HFF-Myc (cell line): ENCODE measurements at regions not wholly inside any gene's neighbourhood (a gene's known extent, or its start where the extent isn't known, plus 50 kb on each side); places are given as distances from the start of the nearest gene placed in this dataset.
"Not testable (repeated sequence)": the region's sequence is repeated elsewhere in the genome, so short reads cannot be mapped to it uniquely, and the experiment has no call there.

Source experiments
- DNase-seq: peaks from one replicate; pipeline ENCODE4 v3.0.0-alpha.2; 2011; ENCODE audit warnings: low read depth; ENCODE audit errors: extremely low read depth
- H3K4me3 ChIP-seq: replicated peaks from 2 replicates; pipeline ENCODE4 v1.5.1; 2011; ENCODE audit warnings: low read depth, mild to moderate bottlenecking, control low read depth, low read length
- TF ChIP-seq, protein P1 (sequence below): IDR thresholded peaks from 2 replicates; pipeline ENCODE4 v1.5.1; 2012; ENCODE audit warnings: mild to moderate bottlenecking, low read depth, low read length, control low read depth; ENCODE audit errors: missing control alignments

DNA sequence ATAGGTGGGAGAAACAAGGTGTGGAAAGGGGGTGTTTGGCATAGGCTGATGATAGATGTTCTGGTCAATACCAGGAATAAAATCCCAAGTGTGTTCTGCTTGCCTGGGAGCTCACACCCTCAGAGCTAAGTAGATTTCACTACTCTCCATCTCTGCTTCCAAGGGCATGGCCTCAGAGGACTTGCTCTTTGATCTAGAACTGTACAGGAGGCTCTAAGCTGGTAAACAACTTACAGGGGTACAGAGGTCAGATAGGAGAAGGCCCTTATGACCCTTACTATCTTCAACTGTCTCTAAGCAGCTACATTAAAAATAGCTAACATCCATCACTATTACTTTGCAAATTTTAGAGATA lies 221.5 kb upstream of the KLF14 start:
- TF ChIP-seq, protein P1, sequence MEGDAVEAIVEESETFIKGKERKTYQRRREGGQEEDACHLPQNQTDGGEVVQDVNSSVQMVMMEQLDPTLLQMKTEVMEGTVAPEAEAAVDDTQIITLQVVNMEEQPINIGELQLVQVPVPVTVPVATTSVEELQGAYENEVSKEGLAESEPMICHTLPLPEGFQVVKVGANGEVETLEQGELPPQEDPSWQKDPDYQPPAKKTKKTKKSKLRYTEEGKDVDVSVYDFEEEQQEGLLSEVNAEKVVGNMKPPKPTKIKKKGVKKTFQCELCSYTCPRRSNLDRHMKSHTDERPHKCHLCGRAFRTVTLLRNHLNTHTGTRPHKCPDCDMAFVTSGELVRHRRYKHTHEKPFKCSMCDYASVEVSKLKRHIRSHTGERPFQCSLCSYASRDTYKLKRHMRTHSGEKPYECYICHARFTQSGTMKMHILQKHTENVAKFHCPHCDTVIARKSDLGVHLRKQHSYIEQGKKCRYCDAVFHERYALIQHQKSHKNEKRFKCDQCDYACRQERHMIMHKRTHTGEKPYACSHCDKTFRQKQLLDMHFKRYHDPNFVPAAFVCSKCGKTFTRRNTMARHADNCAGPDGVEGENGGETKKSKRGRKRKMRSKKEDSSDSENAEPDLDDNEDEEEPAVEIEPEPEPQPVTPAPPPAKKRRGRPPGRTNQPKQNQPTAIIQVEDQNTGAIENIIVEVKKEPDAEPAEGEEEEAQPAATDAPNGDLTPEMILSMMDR, result no peak
- no peak overlapping the region for H3K4me3 ChIP-seq
- no peak for DNase-seq

DNA sequence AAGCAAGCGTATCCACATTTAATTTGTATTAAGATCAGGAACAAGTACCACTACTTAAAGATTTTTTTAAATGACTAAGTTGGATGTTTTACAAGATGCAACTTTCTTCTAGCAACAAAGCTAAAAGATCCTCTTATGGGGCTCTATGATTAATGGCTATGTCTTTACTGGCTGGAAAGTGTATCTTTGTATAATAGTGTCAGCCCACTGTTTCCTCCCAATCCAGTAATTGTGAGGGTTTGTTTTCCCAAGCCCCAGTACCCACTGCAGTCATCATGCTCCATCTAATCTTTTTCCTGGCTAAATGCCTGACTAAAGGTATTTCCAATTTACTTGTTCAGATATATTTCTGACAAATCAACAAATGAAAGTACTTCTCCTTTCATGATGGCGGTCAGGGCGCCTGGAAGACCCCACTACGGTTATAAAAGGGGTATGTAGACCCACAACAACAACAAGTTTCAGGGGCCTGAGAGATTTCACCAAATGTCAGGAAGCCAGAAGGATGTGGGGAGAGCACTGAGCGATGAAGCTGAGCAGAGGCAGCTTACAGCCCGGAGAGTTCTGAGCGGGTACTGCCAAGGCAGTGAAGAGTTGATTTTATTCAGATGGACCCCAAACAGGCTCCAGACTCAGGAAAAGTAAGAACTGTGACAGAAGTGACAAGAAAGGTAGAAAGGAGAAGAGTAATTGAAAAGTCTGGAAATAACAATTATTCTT lies 222.6 kb upstream of the KLF14 start:
- TF ChIP-seq, protein P1, result no peak
- H3K4me3 ChIP-seq, result no peak overlapping the region
- DNase-seq, result no peak

DNA sequence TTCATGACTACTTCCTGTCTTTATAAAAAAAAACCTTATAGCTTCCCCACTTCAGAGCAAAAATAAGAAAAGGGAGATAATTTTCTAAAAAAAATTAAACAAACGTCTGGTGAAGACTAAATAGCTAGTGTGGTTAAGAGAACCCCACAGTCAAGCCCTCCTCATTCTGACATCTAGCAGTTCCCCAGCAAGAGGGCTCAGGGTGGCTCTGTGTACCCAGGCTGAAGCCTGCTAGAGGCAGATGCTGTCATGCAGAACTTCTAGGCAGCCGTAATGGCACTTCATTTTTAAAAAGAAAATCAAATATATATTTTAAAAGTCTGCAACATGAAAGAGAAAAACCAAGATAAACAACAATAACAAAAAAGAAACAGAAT lies 223.1 kb upstream of the KLF14 start:
- DNase-seq, result no peak
- TF ChIP-seq, protein P1, result no peak
- H3K4me3 ChIP-seq, result no peak overlapping the region

DNA sequence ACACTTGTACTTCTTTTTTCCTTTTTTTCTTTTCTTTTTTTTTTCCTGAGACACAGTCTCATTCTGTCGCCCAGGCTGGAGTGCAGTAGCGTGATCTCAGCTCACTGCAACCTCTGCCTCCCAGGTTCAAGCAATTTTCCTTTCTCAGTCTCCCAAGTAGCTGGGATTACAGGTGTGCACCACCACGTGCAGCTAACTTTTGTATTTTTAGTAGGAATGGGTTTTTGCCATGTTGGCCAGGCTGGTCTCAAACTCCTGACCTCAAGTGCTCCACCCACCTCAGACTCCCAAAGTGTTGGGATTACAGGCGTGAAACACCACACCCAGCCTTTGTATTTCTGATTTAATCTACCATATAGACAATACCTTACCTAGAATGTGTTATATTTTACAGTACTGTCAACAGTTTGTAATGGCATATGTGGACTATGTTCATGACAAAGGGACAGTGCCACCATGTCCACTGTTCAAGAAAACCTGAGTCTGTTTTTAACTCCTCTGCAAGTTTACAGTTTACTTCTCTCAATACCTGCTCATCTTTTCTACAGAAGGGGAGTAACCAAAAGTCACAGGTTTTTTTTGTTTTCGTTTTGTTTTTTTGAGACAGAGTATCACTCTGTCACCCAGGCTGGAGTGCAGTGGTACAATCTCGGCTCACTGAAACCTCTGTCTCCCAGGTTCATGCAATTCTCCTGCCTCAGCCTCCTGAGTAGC lies 223.9 kb upstream of the KLF14 start:
- DNase-seq, H3K4me3 ChIP-seq: not testable (repeated sequence)

DNA sequence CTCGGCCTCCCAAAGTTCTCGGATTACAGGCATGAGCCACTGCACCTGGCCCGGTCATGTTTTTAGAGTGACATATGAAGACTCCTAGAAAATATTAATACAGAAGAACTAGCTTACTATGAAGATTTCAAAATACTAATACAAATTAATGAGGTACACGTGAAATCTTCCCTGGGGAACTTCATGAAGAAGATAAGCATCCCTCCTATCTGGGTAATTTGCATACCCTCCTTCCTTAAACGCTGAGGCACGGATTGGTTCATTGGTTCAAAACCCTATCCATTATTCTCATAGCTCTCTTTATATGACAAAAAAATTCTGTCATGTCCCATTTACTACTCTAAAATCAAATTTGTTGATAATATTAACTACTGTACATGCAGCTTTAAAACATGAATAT lies 224.8 kb upstream of the KLF14 start:
- no peak overlapping the region for H3K4me3 ChIP-seq
- TF ChIP-seq, protein P1, result no peak
- DNase-seq, result no peak

DNA sequence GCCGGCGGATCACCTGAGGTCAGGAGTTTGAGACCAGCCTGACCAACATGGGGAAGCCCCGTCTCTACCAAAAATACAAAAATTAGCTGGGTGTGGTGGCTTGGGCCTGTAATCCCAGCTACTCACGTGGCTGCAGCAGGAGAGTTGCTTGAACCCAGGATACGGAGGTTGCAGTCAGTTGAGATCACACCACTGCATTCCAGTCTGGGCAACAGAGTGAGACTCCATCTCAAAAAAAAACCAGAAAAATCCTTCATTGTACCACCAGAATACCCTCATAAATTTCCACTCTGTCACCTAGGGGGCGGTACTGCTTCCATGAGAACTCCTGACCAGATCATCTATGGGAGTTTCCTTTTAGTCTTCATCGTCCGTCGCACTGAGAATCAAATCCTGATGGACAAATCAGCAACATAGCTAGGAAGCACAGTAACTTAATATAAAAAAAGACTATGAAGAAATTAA lies 225.8 kb upstream of the KLF14 start:
- peak overlapping the region; percentile 22; the same call in 1 of the 2 replicates for H3K4me3 ChIP-seq
- TF ChIP-seq, protein P1, result peak; percentile 64
- DNase-seq, result peak; percentile 67

DNA sequence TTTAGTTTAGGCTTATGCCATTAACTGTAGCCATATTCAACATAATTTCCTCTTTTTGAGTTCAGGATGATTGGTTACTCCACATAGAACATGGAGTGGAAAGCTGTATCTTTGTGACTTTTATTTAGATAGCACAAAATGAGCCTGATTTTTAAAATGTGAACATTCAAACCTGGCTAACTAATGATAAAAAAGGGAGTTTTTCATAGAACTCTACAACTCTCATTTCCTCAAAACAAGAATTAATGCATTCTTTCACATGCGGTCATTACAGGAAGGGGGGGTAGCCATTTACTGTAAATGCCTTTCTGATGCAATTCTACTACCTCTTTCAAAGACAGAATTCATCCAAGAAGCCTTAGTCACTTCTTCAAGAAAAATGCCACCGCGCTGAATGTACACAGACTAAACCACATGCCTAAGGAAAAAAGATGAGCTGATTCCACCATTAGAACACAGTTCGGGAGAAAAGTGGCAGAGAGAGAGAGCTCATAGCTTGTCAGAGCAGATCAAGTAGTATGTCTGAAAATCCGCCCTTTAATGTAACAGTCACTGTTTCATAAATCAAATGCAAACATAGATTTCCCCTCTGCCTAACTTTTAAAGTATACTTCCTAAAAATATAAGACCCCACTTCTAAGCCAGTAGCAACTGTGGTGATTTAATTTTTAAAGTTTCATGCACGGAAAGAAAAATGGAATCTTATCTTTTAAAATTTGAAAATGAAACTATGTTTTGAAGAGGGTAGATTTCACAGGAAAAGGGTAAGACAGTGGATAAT lies 226.4 kb upstream of the KLF14 start:
- TF ChIP-seq, protein P1, result no peak
- peak; percentile 84 for DNase-seq
- H3K4me3 ChIP-seq, result peak overlapping the region; percentile 22
